ENCODE measurements at regions not wholly inside any gene's neighbourhood (a gene's known extent, or its start where the extent isn't known, plus 50 kb on each side); places are given as distances from the start of the nearest gene placed in this dataset.
"Not testable (repeated sequence)": the region's sequence is repeated elsewhere in the genome, so short reads cannot be mapped to it uniquely, and the experiment has no call there.

DNA sequence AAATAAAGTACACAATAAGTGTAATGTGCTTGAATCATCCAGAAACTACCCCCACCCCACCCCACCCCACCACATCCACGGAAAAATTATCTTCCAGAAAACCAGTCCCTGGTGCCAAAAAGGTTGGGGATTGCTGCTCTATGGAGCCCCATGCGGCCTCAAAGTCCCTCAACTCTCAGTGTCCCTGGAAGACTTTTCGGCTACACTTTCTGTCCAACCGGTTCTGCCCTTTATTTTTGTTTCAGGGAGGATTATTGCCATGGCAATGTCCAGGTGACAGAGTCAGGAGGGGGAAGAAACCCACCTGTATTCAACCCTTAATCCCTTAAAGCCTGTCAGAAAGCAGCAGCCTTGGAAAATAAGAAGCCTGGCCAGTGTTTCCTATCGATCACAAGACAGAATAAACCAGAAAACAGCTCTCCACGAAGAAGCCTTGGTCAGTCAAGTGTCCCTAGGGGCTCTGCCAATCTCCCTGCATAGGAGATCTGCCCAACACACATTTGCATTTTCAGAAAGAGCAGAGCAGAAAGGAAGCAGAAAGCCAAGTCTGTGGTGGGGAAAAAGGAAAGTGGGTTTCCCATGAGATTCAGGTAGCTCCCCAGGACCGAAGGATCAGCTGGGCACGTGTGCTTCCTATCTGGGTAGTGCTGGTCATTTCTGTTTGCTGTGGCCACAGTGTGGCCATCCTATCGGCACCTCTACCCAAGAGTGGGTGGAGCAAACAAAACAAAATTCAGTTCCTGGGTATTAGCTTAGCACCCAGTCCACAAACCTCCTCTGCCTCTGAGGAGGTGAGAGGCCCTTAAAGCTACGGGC lies 342.7 kb downstream of the SOX9 start (continued):
- TF ChIP-seq BACH2 (CRISPR knock-in tag; IDR thresholded peaks at IDR 0.05; ENCODE audit: borderline replicate concordance) = no peak
- no peak for TF ChIP-seq ARNTL (CRISPR knock-in tag; IDR thresholded peaks at IDR 0.05; ENCODE audit: borderline replicate concordance, low read depth)
- no peak for TF ChIP-seq CSDC2 (CRISPR knock-in tag; IDR thresholded peaks at IDR 0.05)
- no peak for TF ChIP-seq ZNF70 (CRISPR knock-in tag; IDR thresholded peaks at IDR 0.05)
- TF ChIP-seq ZFP30 (CRISPR knock-in tag; IDR thresholded peaks at IDR 0.05) = no peak
- TF ChIP-seq, protein P1, sequence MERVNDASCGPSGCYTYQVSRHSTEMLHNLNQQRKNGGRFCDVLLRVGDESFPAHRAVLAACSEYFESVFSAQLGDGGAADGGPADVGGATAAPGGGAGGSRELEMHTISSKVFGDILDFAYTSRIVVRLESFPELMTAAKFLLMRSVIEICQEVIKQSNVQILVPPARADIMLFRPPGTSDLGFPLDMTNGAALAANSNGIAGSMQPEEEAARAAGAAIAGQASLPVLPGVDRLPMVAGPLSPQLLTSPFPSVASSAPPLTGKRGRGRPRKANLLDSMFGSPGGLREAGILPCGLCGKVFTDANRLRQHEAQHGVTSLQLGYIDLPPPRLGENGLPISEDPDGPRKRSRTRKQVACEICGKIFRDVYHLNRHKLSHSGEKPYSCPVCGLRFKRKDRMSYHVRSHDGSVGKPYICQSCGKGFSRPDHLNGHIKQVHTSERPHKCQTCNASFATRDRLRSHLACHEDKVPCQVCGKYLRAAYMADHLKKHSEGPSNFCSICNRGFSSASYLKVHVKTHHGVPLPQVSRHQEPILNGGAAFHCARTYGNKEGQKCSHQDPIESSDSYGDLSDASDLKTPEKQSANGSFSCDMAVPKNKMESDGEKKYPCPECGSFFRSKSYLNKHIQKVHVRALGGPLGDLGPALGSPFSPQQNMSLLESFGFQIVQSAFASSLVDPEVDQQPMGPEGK (CRISPR knock-in tag; IDR thresholded peaks at IDR 0.05; ENCODE audit: borderline replicate concordance) = no peak
- no peak for TF ChIP-seq SNAI2 (CRISPR knock-in tag; IDR thresholded peaks at IDR 0.05)
- no peak for TF ChIP-seq ZNF565 (CRISPR knock-in tag; conservative IDR thresholded peaks at IDR 0.05; ENCODE audit: low read depth)
- TF ChIP-seq, protein P2, sequence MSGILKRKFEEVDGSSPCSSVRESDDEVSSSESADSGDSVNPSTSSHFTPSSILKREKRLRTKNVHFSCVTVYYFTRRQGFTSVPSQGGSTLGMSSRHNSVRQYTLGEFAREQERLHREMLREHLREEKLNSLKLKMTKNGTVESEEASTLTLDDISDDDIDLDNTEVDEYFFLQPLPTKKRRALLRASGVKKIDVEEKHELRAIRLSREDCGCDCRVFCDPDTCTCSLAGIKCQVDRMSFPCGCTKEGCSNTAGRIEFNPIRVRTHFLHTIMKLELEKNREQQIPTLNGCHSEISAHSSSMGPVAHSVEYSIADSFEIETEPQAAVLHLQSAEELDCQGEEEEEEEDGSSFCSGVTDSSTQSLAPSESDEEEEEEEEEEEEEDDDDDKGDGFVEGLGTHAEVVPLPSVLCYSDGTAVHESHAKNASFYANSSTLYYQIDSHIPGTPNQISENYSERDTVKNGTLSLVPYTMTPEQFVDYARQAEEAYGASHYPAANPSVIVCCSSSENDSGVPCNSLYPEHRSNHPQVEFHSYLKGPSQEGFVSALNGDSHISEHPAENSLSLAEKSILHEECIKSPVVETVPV (CRISPR knock-in tag; IDR thresholded peaks at IDR 0.05) = no peak

DNA sequence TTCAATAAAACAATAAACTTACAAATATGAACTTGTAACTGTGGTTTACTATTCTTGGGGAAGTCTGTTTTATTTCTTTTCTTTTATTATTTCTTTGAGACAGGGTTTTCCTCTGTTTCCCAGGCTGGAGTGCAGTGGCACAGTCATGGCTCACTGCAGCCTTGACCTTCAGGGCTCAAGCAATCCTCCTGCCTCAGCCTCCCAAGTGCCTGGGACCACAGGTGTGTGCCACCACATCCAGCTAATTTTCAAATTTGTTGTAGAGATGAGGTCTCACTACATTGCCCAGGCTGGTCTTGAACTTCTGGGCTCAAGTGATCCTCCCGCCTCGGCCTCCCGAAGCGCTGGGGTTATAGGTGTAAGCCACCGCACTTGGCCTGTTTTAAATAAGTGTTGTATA lies 343.4 kb downstream of the SOX9 start:
- not testable (repeated sequence) for ATAC-seq

DNA sequence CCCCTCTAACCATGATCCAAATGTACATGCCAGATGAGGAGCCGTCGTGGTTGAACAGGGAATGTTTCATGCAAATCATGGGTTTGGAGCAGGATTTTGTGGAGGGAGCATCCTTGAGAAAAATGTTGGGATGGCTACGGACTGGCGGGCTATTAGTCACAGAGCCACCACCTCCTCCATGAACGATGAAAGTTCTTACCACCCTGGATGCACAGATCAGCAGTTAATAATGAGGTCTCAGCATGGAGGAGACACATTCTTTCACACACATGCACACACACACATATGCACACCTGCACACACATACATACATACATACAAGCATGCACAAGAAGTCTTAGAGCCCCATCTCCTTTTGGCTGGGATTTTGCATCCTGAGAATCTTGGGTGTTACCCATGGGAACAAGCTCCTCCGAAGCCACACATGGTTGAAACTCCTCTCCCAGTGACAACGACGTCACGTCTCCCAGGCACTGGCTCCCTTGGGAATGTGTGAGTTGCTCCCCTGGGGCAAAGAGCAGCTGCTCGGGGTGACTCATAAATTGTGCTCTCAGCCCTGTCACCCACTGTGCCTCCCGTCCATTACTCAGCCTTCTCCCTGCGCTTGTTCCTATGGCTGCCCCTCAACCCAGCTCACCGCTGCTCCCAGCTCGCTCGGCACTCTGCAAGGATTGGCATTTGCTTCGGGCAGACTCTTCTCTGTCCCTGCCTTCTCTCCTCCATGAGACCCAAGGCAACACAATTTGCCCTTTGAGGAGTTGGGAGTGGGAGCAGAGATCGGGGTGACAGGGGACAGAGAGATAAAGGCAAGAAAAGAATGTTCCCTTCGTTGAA lies 344.6 kb downstream of the SOX9 start:
- ATAC-seq = peak; percentile 91
- TF ChIP-seq BACH2 (CRISPR knock-in tag; IDR thresholded peaks at IDR 0.05; ENCODE audit: borderline replicate concordance) (no peak), ZC3H10 (CRISPR knock-in tag; IDR thresholded peaks at IDR 0.05) (no peak), TOX (CRISPR knock-in tag; IDR thresholded peaks at IDR 0.05; ENCODE audit: borderline replicate concordance) (no peak), ZFP30 (CRISPR knock-in tag; IDR thresholded peaks at IDR 0.05) (no peak), ARNTL (CRISPR knock-in tag; IDR thresholded peaks at IDR 0.05; ENCODE audit: borderline replicate concordance, low read depth) (no peak), ESRRG (CRISPR knock-in tag; IDR thresholded peaks at IDR 0.05) (no peak), RARB (CRISPR knock-in tag; IDR thresholded peaks at IDR 0.05) (no peak), GLIS3 (CRISPR knock-in tag; IDR thresholded peaks at IDR 0.05) (no peak), ZFP3 (CRISPR knock-in tag; IDR thresholded peaks at IDR 0.05) (peak; percentile 71; the same call in 1 of the 2 replicates)
- TF ChIP-seq, protein P3, sequence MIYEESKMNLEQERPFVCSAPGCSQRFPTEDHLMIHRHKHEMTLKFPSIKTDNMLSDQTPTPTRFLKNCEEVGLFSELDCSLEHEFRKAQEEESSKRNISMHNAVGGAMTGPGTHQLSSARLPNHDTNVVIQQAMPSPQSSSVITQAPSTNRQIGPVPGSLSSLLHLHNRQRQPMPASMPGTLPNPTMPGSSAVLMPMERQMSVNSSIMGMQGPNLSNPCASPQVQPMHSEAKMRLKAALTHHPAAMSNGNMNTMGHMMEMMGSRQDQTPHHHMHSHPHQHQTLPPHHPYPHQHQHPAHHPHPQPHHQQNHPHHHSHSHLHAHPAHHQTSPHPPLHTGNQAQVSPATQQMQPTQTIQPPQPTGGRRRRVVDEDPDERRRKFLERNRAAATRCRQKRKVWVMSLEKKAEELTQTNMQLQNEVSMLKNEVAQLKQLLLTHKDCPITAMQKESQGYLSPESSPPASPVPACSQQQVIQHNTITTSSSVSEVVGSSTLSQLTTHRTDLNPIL (CRISPR knock-in tag; IDR thresholded peaks at IDR 0.05; ENCODE audit: low read depth) = 0 out of 2 replicates have a peak, but pooled peaks have one; percentile 13
- TF ChIP-seq, protein P4, sequence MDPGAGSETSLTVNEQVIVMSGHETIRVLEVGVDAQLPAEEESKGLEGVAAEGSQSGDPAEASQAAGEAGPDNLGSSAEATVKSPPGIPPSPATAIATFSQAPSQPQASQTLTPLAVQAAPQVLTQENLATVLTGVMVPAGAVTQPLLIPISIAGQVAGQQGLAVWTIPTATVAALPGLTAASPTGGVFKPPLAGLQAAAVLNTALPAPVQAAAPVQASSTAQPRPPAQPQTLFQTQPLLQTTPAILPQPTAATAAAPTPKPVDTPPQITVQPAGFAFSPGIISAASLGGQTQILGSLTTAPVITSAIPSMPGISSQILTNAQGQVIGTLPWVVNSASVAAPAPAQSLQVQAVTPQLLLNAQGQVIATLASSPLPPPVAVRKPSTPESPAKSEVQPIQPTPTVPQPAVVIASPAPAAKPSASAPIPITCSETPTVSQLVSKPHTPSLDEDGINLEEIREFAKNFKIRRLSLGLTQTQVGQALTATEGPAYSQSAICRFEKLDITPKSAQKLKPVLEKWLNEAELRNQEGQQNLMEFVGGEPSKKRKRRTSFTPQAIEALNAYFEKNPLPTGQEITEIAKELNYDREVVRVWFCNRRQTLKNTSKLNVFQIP (CRISPR knock-in tag; IDR thresholded peaks at IDR 0.05; ENCODE audit: borderline replicate concordance, low read depth) = no peak

DNA sequence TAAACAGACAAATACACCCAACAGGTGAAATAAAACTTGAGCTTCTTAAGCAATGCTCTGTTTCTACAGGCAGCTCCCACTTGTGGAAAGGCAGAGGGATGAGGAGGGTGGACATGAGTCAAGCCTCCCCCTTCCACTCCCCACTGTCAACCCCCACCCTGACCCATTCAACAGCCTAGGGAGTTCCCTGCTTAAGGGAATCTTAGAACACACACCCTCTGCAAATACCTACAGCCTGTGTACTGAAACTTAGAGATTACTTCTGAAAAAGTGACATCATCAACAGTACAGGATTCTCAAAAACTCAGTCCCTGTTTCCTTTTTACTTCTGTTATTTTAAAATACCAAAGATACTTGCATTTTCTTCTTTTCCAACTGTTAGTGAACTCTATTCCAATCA lies 345.4 kb downstream of the SOX9 start:
- peak; percentile 63 for ATAC-seq
- TF ChIP-seq, protein P5, sequence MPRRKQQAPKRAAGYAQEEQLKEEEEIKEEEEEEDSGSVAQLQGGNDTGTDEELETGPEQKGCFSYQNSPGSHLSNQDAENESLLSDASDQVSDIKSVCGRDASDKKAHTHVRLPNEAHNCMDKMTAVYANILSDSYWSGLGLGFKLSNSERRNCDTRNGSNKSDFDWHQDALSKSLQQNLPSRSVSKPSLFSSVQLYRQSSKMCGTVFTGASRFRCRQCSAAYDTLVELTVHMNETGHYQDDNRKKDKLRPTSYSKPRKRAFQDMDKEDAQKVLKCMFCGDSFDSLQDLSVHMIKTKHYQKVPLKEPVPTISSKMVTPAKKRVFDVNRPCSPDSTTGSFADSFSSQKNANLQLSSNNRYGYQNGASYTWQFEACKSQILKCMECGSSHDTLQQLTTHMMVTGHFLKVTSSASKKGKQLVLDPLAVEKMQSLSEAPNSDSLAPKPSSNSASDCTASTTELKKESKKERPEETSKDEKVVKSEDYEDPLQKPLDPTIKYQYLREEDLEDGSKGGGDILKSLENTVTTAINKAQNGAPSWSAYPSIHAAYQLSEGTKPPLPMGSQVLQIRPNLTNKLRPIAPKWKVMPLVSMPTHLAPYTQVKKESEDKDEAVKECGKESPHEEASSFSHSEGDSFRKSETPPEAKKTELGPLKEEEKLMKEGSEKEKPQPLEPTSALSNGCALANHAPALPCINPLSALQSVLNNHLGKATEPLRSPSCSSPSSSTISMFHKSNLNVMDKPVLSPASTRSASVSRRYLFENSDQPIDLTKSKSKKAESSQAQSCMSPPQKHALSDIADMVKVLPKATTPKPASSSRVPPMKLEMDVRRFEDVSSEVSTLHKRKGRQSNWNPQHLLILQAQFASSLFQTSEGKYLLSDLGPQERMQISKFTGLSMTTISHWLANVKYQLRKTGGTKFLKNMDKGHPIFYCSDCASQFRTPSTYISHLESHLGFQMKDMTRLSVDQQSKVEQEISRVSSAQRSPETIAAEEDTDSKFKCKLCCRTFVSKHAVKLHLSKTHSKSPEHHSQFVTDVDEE (CRISPR knock-in tag; IDR thresholded peaks at IDR 0.05) = no peak
- TF ChIP-seq ZNF70 (CRISPR knock-in tag; IDR thresholded peaks at IDR 0.05) (no peak), PPARA (CRISPR knock-in tag; IDR thresholded peaks at IDR 0.05; ENCODE audit: borderline replicate concordance) (no peak), RARB (CRISPR knock-in tag; IDR thresholded peaks at IDR 0.05) (no peak), BACH2 (CRISPR knock-in tag; IDR thresholded peaks at IDR 0.05; ENCODE audit: borderline replicate concordance) (no peak), TCF4 (CRISPR knock-in tag; IDR thresholded peaks at IDR 0.05; ENCODE audit: borderline replicate concordance) (no peak), GLIS3 (CRISPR knock-in tag; IDR thresholded peaks at IDR 0.05) (no peak), ZFP3 (CRISPR knock-in tag; IDR thresholded peaks at IDR 0.05) (no peak), ARNTL (CRISPR knock-in tag; IDR thresholded peaks at IDR 0.05; ENCODE audit: borderline replicate concordance, low read depth) (no peak), ZFP30 (CRISPR knock-in tag; IDR thresholded peaks at IDR 0.05) (no peak)
- TF ChIP-seq, protein P3 (CRISPR knock-in tag; IDR thresholded peaks at IDR 0.05; ENCODE audit: low read depth) = no peak
- TF ChIP-seq, protein P1 (CRISPR knock-in tag; IDR thresholded peaks at IDR 0.05; ENCODE audit: borderline replicate concordance) = no peak
